Keratinocyte (primary cell): ENCODE measurements at regions not wholly inside any gene's neighbourhood (a gene's known extent, or its start where the extent isn't known, plus 50 kb on each side); places are given as distances from the start of the nearest gene placed in this dataset.

ENCODE experiments used
- DNase-seq: peaks from one replicate; pipeline ENCODE4 v3.0.0-alpha.2; 2011; ENCODE audit warnings: low read depth, missing footprints, low spot score
- FAIRE-seq: peaks from 2 replicates; lab custom pipeline; 2011; peaks lifted over from hg19 to GRCh38; lab: Jason Lieb, UNC
- H2AFZ ChIP-seq: 2 replicates; pipeline ENCODE4 v1.6.0; 2012; ENCODE audit warnings: low read length, control low read depth, inconsistent platforms; ENCODE audit not compliant: control insufficient read depth
- H3K27ac ChIP-seq: 2 replicates; pipeline ENCODE4 v1.5.1; 2011; ENCODE audit warnings: low read length; ENCODE audit not compliant: control insufficient read depth, insufficient read depth
- H3K27me3 ChIP-seq: 3 replicates; pipeline ENCODE4 v1.6.0; 2011; ENCODE audit warnings: low read length; ENCODE audit not compliant: control insufficient read depth, insufficient read depth; ENCODE audit errors: extremely low read depth
- H3K36me3 ChIP-seq, 2 experiments: 2 replicates in 1 of 2; 3 replicates in 1 of 2; pipeline ENCODE4 v1.5.1; 2011; ENCODE audit warnings: low read length in 2 of 2, mild to moderate bottlenecking in 1 of 2; ENCODE audit not compliant: control insufficient read depth in 2 of 2, insufficient read depth in 2 of 2; ENCODE audit errors: extremely low read depth in 1 of 2
- H3K4me1 ChIP-seq: 3 replicates; pipeline ENCODE4 v1.5.1; 2011; ENCODE audit warnings: low read length; ENCODE audit not compliant: control insufficient read depth, insufficient read depth; ENCODE audit errors: extremely low read depth
- H3K4me2 ChIP-seq: 3 replicates; pipeline ENCODE4 v1.6.0; 2011; ENCODE audit warnings: low read depth, low read length; ENCODE audit not compliant: control insufficient read depth, insufficient read depth; ENCODE audit errors: extremely low read depth
- H3K4me3 ChIP-seq, 3 experiments: fragments of 200-600 bp in 1 of 3; sonication (generic) in 1 of 3; 2 replicates in 2 of 3; 3 replicates in 1 of 3; pipeline ENCODE4 v1.5.1; 2011 to 2016; ENCODE audit warnings: low read length in 3 of 3, mild to moderate bottlenecking in 3 of 3, control low read depth in 2 of 3, inconsistent platforms in 1 of 3, low read depth in 1 of 3, mixed read lengths in 1 of 3, mixed run types in 1 of 3, moderate library complexity in 1 of 3; ENCODE audit not compliant: control insufficient read depth in 2 of 3, insufficient read depth in 2 of 3; ENCODE audit errors: extremely low read depth in 1 of 3
- H3K79me2 ChIP-seq: 2 replicates; pipeline ENCODE4 v1.6.0; 2012; ENCODE audit warnings: low read length; ENCODE audit not compliant: control insufficient read depth, insufficient read depth
- H3K9ac ChIP-seq: 3 replicates; pipeline ENCODE4 v1.6.0; 2011; ENCODE audit warnings: low read length; ENCODE audit not compliant: control insufficient read depth, insufficient read depth; ENCODE audit errors: extremely low read depth
- H3K9me1 ChIP-seq: 3 replicates; pipeline ENCODE4 v1.6.0; 2011; ENCODE audit warnings: low read length; ENCODE audit not compliant: control insufficient read depth, insufficient read depth; ENCODE audit errors: extremely low read depth
- H3K9me3 ChIP-seq: 2 replicates; pipeline ENCODE4 v1.5.1; 2012; ENCODE audit warnings: low read depth, low read length; ENCODE audit not compliant: control insufficient read depth
- H4K20me1 ChIP-seq: 3 replicates; pipeline ENCODE4 v1.6.0; 2011; ENCODE audit warnings: low read length; ENCODE audit not compliant: control insufficient read depth, insufficient read depth; ENCODE audit errors: extremely low read depth
- CTCF ChIP-seq, 3 experiments: IDR thresholded peaks in 1 of 3; conservative IDR thresholded peaks in 1 of 3; optimal IDR thresholded peaks in 1 of 3; 2 replicates in 2 of 3; 3 replicates in 1 of 3; pipeline versions ENCODE3 to v1.5.1; 2011; ENCODE audit warnings: low read length in 3 of 3, mild to moderate bottlenecking in 3 of 3, moderate library complexity in 2 of 3, control low read depth in 1 of 3, inconsistent platforms in 1 of 3; ENCODE audit not compliant: insufficient read depth in 2 of 3; ENCODE audit errors: extremely low read depth in 1 of 3
- EZH2 ChIP-seq: IDR thresholded peaks from one replicate; pipeline ENCODE4 v1.6.1; 2012; ENCODE audit warnings: inconsistent platforms, mild to moderate bottlenecking, low read length, moderate library complexity
- dilution Hi-C: fragments of 300-500 bp; cut with MboI; formaldehyde crosslinking; loops from one replicate; pipeline ENCODE4 v1.7.0; 2020; ENCODE audit warnings: low sequenced_read_pairs; ENCODE audit not compliant: extremely low pct_ligation_motif_present

GRCh38 chr20:55329108-55329507, 676.2 kb downstream of the CBLN4 start:
- H3K79me2 ChIP-seq: no peaks in the 10 kb centered on the region
- TF ChIP-seq CTCF (optimal IDR thresholded peaks at IDR 0.05 in 1 of 3, IDR thresholded peaks at IDR 0.05 in 1 of 3, conservative IDR thresholded peaks at IDR 0.05 in 1 of 3; ENCODE audit: extremely low read depth in 1 of 3, insufficient read depth in 2 of 3, low read length in 3 of 3): no peak
- no peak for TF ChIP-seq EZH2
- H3K36me3 ChIP-seq: no peaks in the 10 kb centered on the region
- no peaks in the 10 kb centered on the region for H4K20me1 ChIP-seq
- no peak overlapping the region for H3K9ac ChIP-seq
- no peak for FAIRE-seq
- H3K4me1 ChIP-seq: no peaks in the 10 kb centered on the region
- no peak overlapping the region for H3K27ac ChIP-seq
- no peak overlapping the region for H2AFZ ChIP-seq
- H3K9me1 ChIP-seq: no peaks in the 10 kb centered on the region
- H3K27me3 ChIP-seq: no peaks in the 10 kb centered on the region
- no peak for DNase-seq
- H3K9me3 ChIP-seq: no peaks in the 10 kb centered on the region
- H3K4me2 ChIP-seq: no peak overlapping the region
- dilution Hi-C loops: no loop called here
- H3K4me3 ChIP-seq: no peak overlapping the region

- H3K4me3 ChIP-seq: no peak overlapping the region
- no peak overlapping the region for H3K4me2 ChIP-seq
- no peak for TF ChIP-seq CTCF (optimal IDR thresholded peaks at IDR 0.05 in 1 of 3, IDR thresholded peaks at IDR 0.05 in 1 of 3, conservative IDR thresholded peaks at IDR 0.05 in 1 of 3; ENCODE audit: extremely low read depth in 1 of 3, insufficient read depth in 2 of 3, low read length in 3 of 3)
- TF ChIP-seq EZH2: no peak
- H3K9ac ChIP-seq: no peak overlapping the region
- no peak for FAIRE-seq
- no peaks in the 10 kb centered on the region for H3K27me3 ChIP-seq
- H3K27ac ChIP-seq: no peak overlapping the region
- dilution Hi-C loops: no loop called here
- no peaks in the 10 kb centered on the region for H4K20me1 ChIP-seq
- no peaks in the 10 kb centered on the region for H3K4me1 ChIP-seq
- H2AFZ ChIP-seq: no peak overlapping the region
- no peaks in the 10 kb centered on the region for H3K79me2 ChIP-seq
- DNase-seq: no peak
- H3K9me3 ChIP-seq: no peaks in the 10 kb centered on the region
- H3K9me1 ChIP-seq: no peaks in the 10 kb centered on the region
- no peaks in the 10 kb centered on the region for H3K36me3 ChIP-seq
These were observed 682.6 kb downstream of the CBLN4 start for GRCh38 chr20:55322745-55323144.
